HG02678 (cell line): ENCODE measurements at regions not wholly inside any gene's neighbourhood (a gene's known extent, or its start where the extent isn't known, plus 50 kb on each side); places are given as distances from the start of the nearest gene placed in this dataset.
"Not testable (repeated sequence)": the region's sequence is repeated elsewhere in the genome, so short reads cannot be mapped to it uniquely, and the experiment has no call there.

ENCODE experiments used
- ATAC-seq: cut with Tn5 transposase; IDR thresholded peaks from one replicate; pipeline ENCODE4 v1.9.1; 2021; ENCODE audit warnings: mild to moderate bottlenecking, moderate library complexity; ENCODE audit not compliant: unreplicated experiment

DNA sequence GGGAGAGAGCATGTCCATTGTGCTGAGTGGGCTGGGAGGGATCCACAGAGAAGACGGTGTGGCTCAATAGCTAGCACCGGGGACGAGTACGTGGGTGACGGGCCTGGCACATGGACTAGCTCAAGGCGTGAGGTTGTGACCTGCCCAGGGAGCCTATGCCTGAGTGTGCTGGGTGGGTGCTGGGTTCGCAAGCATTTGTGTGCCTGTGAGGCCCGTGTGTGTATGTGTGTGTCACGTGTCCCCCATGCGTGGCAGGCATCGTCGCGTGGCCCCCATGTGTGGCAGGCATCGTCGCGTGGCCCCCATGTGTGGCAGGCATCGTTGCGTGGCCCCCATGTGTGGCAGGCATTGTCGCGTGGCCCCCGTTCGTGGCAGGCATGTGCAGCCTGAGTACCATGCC lies 109.2 kb downstream of the TMEM121 start:
- no peak for ATAC-seq

DNA sequence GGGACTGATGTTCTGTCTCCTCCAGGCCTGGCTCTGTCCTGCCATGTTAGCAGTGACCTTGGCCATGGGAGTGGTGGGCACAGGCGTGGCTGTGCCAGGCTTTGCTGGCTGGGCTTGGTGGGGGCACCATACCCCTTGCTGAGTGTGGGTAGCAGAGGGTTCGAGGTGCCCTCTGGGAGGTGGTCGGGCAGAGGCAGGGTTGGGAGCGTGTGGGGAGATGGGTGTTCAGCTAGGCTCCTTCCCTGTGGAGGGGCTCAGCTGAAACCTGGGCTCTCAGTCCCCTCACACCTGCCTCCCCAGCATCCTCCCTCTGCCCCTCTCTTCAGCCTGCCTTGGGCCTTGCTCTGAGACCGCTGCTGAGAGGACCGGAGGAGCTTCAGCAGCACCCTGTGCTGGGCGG lies 109.6 kb downstream of the TMEM121 start:
- not testable (repeated sequence) for ATAC-seq

GRCh38 chr14:105636935-105637334 lies 110.6 kb downstream of the TMEM121 start:
- ATAC-seq: no peak

- ATAC-seq: not testable (repeated sequence)
Observed at GRCh38 chr14:105637345-105637744, 111.0 kb downstream of the TMEM121 start.

- ATAC-seq: not testable (repeated sequence)
Observed at GRCh38 chr14:105639969-105640931, 113.9 kb downstream of the TMEM121 start.

GRCh38 chr14:105641075-105641937 lies 114.9 kb downstream of the TMEM121 start:
- ATAC-seq: no peak

DNA sequence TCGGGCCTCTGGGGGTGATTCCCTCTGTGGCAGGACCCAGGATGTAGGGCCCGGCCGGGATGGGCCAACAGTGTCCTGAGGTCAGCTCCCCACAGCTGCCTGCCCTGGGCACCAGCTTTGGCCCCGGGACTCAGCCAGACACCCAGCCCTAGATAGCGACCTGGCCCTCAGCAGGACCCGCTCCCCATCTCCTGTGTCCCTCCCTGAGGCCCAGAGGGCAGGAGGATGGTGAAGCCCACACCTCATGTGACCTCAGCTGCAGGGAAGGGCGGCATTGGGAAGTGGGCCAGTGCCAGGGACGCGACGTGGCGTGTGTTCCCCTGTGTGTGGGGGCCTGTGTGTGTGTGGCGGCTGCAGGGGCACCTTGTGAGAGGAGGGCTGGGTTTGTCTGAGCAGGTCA lies 115.6 kb downstream of the TMEM121 start:
- not testable (repeated sequence) for ATAC-seq

DNA sequence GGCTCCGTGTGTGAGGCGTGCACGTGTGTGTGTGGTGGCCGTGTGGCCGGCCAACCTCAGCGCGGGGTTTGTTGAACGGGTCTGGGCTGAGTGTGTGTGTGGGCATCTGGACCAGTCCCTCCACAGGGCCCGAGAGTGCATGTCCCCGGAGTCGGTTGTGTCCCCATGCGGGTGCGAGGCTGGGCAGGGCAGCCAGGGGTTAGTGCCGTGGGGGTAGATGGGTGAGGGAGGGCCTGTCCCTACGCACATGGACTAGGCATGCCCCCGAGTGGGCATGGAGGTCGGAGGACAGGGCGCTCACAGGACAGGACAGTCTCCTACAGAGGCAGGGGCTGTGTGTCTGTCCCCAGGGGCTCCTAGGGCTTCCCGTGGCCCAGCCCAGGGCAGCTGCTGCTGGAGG lies 116.1 kb downstream of the TMEM121 start:
- not testable (repeated sequence) for ATAC-seq

DNA sequence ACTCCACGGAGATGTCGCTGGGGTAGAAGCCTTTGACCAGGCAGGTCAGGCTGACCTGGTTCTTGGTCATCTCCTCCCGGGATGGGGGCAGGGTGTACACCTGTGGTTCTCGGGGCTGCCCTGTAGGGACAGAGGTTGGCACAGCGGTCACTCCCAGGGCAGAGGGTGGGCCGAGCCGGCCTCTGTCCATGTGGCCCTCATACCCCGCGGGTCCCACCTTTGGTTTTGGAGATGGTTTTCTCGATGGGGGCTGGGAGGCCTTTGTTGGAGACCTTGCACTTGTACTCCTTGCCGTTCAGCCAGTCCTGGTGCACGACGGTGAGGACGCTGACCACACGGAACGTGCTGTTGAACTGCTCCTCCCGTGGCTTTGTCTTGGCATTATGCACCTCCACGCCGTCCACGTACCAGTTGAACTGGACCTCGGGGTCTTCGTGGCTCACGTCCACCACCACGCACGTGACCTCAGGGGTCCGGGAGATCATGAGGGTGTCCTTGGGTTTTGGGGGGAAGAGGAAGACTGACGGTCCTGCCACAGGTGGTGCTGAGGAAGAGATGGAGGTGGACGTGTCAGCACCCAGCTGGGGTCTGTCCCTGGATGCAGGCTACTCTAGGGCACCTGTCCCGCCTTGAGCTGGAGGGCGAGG lies 117.1 kb downstream of the TMEM121 start:
- not testable (repeated sequence) for ATAC-seq

- not testable (repeated sequence) for ATAC-seq
Observed at GRCh38 chr14:105644053-105644435, 117.7 kb downstream of the TMEM121 start.

- not testable (repeated sequence) for ATAC-seq
Observed at GRCh38 chr14:105644457-105644856, 118.1 kb downstream of the TMEM121 start.

DNA sequence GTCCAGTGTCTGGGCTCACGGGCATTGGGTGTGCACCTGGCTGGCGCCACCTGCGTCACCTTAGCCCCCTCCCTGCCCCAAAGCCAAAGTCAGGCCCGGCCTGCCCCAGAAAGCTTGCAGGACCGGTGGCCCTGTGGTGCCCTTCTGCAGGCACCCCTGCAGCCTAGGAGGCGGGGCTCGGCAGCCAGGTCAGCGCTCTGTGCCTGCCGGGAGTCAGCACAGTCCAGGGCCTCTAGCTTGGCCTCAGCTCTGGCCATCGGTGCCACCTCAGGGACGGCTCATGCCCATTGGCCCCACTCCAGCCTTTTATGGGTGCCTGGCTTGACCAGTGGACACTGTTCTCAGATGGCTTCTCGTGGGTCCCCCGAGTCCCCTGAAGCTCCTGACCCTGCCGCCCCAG lies 118.5 kb downstream of the TMEM121 start:
- not testable (repeated sequence) for ATAC-seq

DNA sequence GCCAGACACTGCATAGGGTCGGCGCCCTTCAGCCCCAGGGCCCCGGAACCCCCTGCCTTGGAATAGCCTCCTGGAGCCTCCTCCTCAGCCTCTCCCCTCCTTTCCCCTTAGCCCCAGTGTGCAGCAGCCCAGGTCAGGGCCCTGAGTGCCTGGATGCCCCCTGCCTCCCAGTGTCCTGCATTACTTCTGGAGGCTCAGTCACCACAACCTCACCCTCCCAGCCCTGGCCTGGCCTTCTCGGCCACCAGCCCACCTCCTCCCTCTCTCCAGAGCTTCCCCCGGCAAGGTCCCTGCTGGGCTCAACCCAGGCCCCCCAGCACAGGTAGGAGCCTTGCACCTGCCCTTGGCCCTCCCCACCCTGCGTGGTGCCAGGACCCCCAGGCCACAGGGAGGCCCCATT lies 119.0 kb downstream of the TMEM121 start:
- ATAC-seq: not testable (repeated sequence)

GRCh38 chr14:105646175-105646574 lies 119.8 kb downstream of the TMEM121 start:
- no peak for ATAC-seq

DNA sequence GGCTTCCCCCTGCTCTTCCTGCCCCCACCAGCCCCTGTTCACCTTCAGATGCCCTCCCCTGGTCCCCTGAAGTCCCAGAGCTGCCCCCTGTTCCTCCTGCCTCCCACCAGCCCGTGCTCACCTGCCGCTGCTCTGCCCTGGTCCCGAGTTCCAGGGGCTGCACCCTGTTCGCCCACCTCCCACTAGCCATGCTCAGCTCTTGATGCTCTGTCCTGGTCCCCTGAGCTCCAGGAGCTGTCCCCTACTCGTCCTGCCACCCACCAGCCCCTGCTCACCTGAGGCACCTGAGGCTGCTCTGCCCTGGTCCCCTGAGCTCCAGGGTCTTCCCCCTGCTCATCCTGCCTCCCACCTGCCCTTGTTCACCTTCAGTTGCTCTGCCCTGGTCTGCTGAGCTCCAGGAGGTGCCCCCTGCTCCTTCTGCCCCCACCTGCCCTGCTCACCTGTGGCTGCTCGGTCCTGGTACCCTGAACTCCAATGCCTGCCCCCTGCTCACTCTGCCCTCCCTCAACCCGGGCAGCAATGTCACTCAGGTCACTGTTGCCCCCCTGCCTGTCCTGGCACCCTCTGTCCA lies 120.4 kb downstream of the TMEM121 start:
- not testable (repeated sequence) for ATAC-seq

- ATAC-seq: not testable (repeated sequence)
Observed at GRCh38 chr14:105647426-105647783, 121.0 kb downstream of the TMEM121 start.

GRCh38 chr14:105647784-105648608 lies 121.6 kb downstream of the TMEM121 start:
- no peak for ATAC-seq

DNA sequence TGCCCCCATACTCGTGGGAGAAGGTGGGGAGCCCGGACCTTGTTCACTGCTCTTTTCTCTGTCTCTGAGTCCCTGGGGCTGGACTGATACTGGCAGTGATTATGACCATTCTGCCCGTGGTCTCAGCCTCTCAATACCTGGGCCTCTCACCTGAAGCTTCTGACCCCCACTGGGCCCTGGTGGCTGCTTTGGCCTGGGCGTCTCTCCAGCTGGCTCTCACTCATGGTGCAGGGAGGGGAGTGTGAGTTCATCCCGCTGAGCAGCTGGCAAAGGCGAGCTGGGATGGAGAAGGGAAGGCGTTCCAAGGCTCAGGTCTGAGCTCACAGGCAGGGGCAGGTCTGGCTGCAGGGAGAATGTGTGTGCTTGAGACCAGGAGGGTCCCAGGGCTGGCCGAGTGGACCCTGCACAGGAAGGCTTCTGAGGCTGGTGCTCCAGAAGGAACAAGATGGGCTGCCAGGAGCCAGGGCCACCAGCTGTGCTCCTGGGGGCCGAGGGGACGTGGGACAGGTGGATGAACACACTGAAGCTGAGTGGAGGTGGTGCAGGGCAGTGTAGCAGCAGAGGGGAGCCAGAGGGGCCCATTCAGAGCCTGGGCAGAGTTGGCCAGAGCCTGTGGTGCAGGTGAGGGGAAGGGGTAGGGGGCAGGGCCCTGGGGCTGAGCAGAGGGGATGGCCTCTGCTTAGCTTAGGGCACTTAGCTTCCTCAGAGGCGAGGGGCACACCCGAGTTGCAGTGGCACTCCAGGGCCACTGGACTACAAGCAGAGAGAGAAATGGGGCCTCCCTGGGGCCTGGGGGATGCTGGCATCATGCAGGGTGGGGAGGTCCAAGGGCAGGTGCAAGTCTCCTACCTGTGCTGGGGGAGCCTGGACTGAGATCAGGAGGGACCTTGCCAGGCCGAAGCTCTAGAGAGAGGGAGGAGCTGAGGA lies 122.5 kb downstream of the TMEM121 start:
- ATAC-seq: not testable (repeated sequence)

DNA sequence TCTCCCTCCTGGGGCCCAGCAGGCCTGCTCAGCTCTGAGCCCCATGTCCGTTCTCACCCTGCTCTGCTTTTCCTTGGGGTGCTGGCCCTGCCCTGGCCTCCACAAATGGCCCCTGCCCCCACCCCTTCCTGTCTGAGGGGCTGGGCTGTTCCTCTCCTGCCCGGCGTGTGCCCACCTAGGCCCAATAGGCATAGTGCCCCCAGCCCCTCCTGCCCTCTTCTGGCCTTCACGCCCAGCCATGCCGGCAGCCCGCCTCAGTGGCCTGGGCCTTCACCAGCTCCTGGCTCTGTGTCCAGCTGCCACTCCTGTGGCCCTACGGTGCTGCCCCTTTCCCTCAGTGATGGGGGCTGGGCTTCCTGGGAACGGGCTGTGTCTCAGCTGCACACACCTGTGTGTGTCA lies 125.9 kb downstream of the TMEM121 start:
- not testable (repeated sequence) for ATAC-seq
